Epithelial cell of esophagus (primary cell): ENCODE measurements at regions not wholly inside any gene's neighbourhood (a gene's known extent, or its start where the extent isn't known, plus 50 kb on each side); places are given as distances from the start of the nearest gene placed in this dataset.
A peak's percentile ranks its signal among the peaks of the same experiment; 100 is the strongest.

Source experiments
- DNase-seq: peaks from one replicate; pipeline ENCODE4 v3.0.0; 2010; ENCODE audit warnings: low read depth
- H3K4me3 ChIP-seq: 2 replicates; pipeline ENCODE4 v1.5.1; 2011; ENCODE audit warnings: mild to moderate bottlenecking, low read length, control low read depth
- CTCF ChIP-seq: IDR thresholded peaks from 2 replicates; pipeline ENCODE4 v1.5.1; 2011; ENCODE audit warnings: low read depth, mild to moderate bottlenecking, low read length, control low read depth, inconsistent platforms; ENCODE audit not compliant: insufficient read depth; ENCODE audit errors: missing control alignments

DNA sequence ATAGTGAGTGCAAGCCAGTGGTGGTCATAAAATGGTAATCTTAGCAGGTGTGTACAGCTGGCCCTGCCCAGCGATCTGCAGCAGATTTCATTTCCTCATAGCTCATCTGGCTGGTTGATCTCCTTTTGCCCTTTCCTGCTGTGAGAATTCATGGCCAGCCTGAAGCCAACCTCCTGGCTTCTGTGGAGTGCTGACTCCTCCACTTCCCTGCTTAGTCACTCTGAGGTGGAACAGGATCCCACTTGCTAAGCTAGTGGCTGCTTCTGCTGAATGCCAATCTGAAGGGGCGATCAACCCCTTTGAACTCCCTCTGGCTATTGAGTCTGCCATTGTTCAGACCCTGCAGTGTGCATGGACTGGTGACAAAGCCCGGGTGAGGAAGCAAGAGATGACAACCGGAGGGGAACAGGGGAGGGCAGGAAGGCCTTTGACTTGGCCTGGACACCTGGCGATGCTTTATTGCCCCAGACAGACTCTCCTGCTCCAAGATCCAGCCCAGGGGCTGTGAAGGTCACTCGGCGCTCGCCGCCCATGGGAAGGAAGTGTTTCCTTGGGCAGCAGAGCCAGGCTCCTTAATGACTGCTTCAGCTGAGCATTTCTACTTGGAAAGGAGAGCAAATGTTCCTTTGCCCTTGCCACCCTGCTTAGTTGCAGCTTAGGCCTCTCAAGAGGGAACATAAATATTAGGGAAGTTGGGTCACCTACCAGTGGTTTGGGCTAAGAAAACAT, 341.1 kb downstream of the ZSWIM6 start:
- no peak overlapping the region for H3K4me3 ChIP-seq
- no peak for TF ChIP-seq CTCF

GRCh38 chr5:61674378-61674777, 342.3 kb downstream of the ZSWIM6 start:
- DNase-seq = no peak
- TF ChIP-seq CTCF = no peak
- H3K4me3 ChIP-seq = no peak overlapping the region

More for the DNA sequence above, 341.1 kb downstream of the ZSWIM6 start:
- peak; percentile 91 for DNase-seq

GRCh38 chr5:61675015-61675692, 343.1 kb downstream of the ZSWIM6 start:
- H3K4me3 ChIP-seq = no peak overlapping the region
- no peak for DNase-seq
- peak; percentile 13 for TF ChIP-seq CTCF

DNA sequence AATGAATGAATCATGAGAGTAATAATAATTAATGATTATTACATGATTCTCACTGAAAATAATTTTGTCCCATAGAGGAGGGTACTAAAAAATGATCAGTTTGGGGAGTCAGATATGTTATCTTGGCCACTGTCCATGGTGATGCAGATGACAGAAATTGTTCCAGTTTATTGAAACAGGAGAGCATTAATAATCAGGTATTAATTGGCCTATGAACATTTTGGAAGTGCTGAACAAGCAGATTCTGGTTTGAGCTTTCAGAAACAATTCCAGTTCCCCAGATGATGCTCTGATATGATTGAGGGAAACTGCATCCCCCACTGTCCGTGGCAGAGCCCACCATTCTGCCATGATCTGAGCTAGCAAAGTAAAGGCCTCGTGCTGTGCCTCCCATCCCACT, 345.2 kb downstream of the ZSWIM6 start:
- no peak for DNase-seq
- no peak overlapping the region for H3K4me3 ChIP-seq
- TF ChIP-seq CTCF = no peak

DNA sequence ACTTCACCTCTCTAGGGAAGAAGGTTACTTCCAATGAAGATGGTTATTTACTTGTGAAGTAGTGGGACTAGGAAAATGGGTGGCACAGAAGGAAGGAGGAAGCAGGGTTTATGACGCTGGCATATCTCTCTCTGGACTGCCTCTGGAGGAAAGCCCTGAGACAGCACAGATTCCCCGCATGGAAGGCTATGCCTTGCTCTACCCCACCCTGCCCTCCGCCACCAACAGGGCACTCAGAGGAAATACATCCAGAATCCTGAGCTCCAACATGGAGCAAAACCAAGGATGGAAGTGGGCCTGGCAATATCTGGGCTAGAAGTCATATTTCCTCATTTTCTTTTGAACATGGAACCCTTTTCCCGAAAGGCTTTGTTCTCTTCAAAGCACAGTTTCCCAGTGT, 346.9 kb downstream of the ZSWIM6 start:
- peak; percentile 2 for TF ChIP-seq CTCF
- no peak for DNase-seq
- H3K4me3 ChIP-seq = no peak overlapping the region

GRCh38 chr5:61679562-61679961, 347.5 kb downstream of the ZSWIM6 start:
- no peak overlapping the region for H3K4me3 ChIP-seq
- no peak for DNase-seq
- TF ChIP-seq CTCF = no peak
